Activated CD8-positive, alpha-beta memory T cell treated with anti-CD3 and anti-CD28 coated beads for 1 hour (primary cell): ENCODE measurements at regions not wholly inside any gene's neighbourhood (a gene's known extent, or its start where the extent isn't known, plus 50 kb on each side); places are given as distances from the start of the nearest gene placed in this dataset.

Source experiments
- DNase-seq, 2 donors: peaks; one replicate each; pipeline ENCODE4 v3.0.0-alpha.2; 2020; ENCODE audit warnings: low read depth in 1 of 2; ENCODE audit errors: extremely low read depth in 1 of 2

GRCh38 chr1:5354681-5355080 is 637.5 kb downstream of the NPHP4 start:
- no peak for DNase-seq

- DNase-seq: no peak
Observed at GRCh38 chr1:5351366-5351765, 640.9 kb downstream of the NPHP4 start.

- DNase-seq: no peak
Observed at GRCh38 chr1:5349526-5349925, 642.7 kb downstream of the NPHP4 start.

GRCh38 chr1:5348732-5349465 is 643.3 kb downstream of the NPHP4 start:
- DNase-seq: no peak

GRCh38 chr1:5347726-5348125 is 644.5 kb downstream of the NPHP4 start:
- no peak for DNase-seq

GRCh38 chr1:5345556-5345955 is 646.7 kb downstream of the NPHP4 start:
- no peak for DNase-seq

GRCh38 chr1:5343256-5344020 is 648.8 kb downstream of the NPHP4 start:
- no peak for DNase-seq

- no peak for DNase-seq
Observed at GRCh38 chr1:5342830-5343229, 649.4 kb downstream of the NPHP4 start.

GRCh38 chr1:5342172-5342571 is 650.1 kb downstream of the NPHP4 start:
- no peak for DNase-seq

GRCh38 chr1:5341471-5341870 is 650.8 kb downstream of the NPHP4 start:
- no peak for DNase-seq

- no peak for DNase-seq
Observed at GRCh38 chr1:5340560-5341130, 651.6 kb downstream of the NPHP4 start.

- DNase-seq: no peak
Observed at GRCh38 chr1:5338466-5338865, 653.8 kb downstream of the NPHP4 start.

GRCh38 chr1:5333291-5333690 is 658.9 kb downstream of the NPHP4 start:
- no peak for DNase-seq

- DNase-seq: no peak
Observed at GRCh38 chr1:5331101-5331500, 661.1 kb downstream of the NPHP4 start.

GRCh38 chr1:5329068-5329739 is 663.0 kb downstream of the NPHP4 start:
- no peak for DNase-seq

GRCh38 chr1:5324883-5325282 is 667.3 kb downstream of the NPHP4 start:
- no peak for DNase-seq

- DNase-seq: no peak
Observed at GRCh38 chr1:5318143-5318816, 663.9 kb downstream of the AJAP1 start.

- DNase-seq: no peak
Observed at GRCh38 chr1:5317391-5317790, 663.0 kb downstream of the AJAP1 start.

GRCh38 chr1:5312862-5313261 is 658.5 kb downstream of the AJAP1 start:
- no peak for DNase-seq

GRCh38 chr1:5312293-5312674 is 657.9 kb downstream of the AJAP1 start:
- DNase-seq: no peak
